Lower leg skin (tissue), 4 donors: ENCODE measurements at regions not wholly inside any gene's neighbourhood (a gene's known extent, or its start where the extent isn't known, plus 50 kb on each side); places are given as distances from the start of the nearest gene placed in this dataset.

Source experiments
- DNase-seq, 2 donors: peaks; one replicate each; pipeline ENCODE4 v3.0.0-alpha.2; 2019; ENCODE audit warnings: low spot score in 2 of 2
- H3K4me3 ChIP-seq: fragments of 200-600 bp; sonication (generic); 2 replicates; pipeline ENCODE4 v1.5.1; 2017; ENCODE audit warnings: mild to moderate bottlenecking, low read depth; ENCODE audit not compliant: poor library complexity, severe bottlenecking
- POLR2A ChIP-seq, 2 donors: fragments of 450-650 bp; IDR thresholded peaks; one replicate each; pipeline ENCODE4 v1.6.1; 2016 to 2017; ENCODE audit warnings: antibody characterized with exemption in 2 of 2, mild to moderate bottlenecking in 1 of 2, moderate library complexity in 1 of 2
- WGBS, 2 donors: methylation state at CpG; one replicate each; pipeline ENCODE4 v1.1.5; 2018; 5-methylcytosine and 5-hydroxymethylcytosine counted together
- intact Hi-C: fragments of 100-400 bp; cut with DNase I; formaldehyde crosslinking; loops from one replicate; pipeline ENCODE4 v1.15.0; 2023; ENCODE audit warnings: low total_unique reads
- TF ChIP-seq, protein P1 (sequence below), 3 donors: fragments of 450-650 bp; IDR thresholded peaks; one replicate each; pipeline ENCODE4 v1.5.1; 2016; ENCODE audit warnings: antibody characterized with exemption in 3 of 3, mild to moderate bottlenecking in 3 of 3, moderate library complexity in 2 of 3

GRCh38 chr7:26547156-26547555 lies 255.5 kb downstream of the SNX10 start:
- TF ChIP-seq POLR2A (IDR thresholded peaks at IDR 0.05): no peak
- TF ChIP-seq, protein P1, sequence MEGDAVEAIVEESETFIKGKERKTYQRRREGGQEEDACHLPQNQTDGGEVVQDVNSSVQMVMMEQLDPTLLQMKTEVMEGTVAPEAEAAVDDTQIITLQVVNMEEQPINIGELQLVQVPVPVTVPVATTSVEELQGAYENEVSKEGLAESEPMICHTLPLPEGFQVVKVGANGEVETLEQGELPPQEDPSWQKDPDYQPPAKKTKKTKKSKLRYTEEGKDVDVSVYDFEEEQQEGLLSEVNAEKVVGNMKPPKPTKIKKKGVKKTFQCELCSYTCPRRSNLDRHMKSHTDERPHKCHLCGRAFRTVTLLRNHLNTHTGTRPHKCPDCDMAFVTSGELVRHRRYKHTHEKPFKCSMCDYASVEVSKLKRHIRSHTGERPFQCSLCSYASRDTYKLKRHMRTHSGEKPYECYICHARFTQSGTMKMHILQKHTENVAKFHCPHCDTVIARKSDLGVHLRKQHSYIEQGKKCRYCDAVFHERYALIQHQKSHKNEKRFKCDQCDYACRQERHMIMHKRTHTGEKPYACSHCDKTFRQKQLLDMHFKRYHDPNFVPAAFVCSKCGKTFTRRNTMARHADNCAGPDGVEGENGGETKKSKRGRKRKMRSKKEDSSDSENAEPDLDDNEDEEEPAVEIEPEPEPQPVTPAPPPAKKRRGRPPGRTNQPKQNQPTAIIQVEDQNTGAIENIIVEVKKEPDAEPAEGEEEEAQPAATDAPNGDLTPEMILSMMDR (IDR thresholded peaks at IDR 0.05): no peak
- DNase-seq: no peak
- intact Hi-C loops: no loop called here
- 82 to 95% methylated on average over 3 of the region's 3 CpGs for WGBS, 2 donors
- H3K4me3 ChIP-seq: no peak overlapping the region

DNA sequence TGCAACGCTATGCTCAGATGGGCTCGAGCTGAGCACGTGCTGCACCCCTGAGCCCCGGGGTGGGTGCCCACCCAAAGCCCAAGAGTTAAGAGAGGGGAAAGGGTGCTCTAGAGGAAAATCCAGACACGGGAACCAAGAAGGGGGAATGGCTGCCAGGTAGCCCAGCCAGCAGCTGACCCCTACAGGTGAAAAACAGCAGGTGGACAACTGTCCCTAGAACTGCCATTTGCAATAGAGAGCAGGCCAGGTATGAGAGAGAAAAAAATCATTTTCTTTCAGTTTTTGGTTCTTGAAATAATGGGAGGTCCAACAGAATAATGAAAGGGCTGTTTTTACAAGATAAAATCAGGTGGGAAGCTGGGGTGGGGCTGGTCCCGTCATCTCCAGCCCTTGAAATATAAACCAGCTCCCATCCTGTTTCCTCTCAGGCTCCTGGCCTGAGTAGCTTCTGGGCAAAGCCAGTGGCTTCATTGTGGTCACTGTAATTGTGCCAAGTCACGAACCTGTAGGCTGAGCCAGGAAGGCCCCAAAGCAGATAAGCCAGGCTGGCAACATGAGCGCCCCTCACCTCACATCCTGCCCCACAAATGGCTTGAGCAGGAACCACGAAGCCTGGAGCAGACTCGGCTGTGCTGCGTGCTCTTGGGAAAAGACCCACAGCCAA lies 257.8 kb downstream of the SNX10 start:
- no peak for TF ChIP-seq POLR2A (IDR thresholded peaks at IDR 0.05)
- TF ChIP-seq, protein P1 (IDR thresholded peaks at IDR 0.05): no peak
- no peak overlapping the region for H3K4me3 ChIP-seq
- WGBS, 2 donors: 63 to 78% methylated on average over 11 of the region's 11 CpGs
- no peak for DNase-seq
- intact Hi-C loops: no loop called here

GRCh38 chr7:26550492-26550891 lies 258.8 kb downstream of the SNX10 start:
- DNase-seq: no peak
- no peak overlapping the region for H3K4me3 ChIP-seq
- 69 to 71% methylated on average over 4 to 5 of the region's 5 CpGs for WGBS, 2 donors
- TF ChIP-seq POLR2A (IDR thresholded peaks at IDR 0.05): no peak
- TF ChIP-seq, protein P1 (IDR thresholded peaks at IDR 0.05): no peak
- intact Hi-C loops: no loop called here

- intact Hi-C loops: no loop called here
- WGBS, 2 donors: 86% methylated on average over 9 of the region's 9 CpGs
- H3K4me3 ChIP-seq: no peak overlapping the region
- no peak for DNase-seq
- TF ChIP-seq POLR2A (IDR thresholded peaks at IDR 0.05): no peak
- TF ChIP-seq, protein P1 (IDR thresholded peaks at IDR 0.05): no peak
These were observed 260.1 kb downstream of the SNX10 start for GRCh38 chr7:26551740-26552139.

DNA sequence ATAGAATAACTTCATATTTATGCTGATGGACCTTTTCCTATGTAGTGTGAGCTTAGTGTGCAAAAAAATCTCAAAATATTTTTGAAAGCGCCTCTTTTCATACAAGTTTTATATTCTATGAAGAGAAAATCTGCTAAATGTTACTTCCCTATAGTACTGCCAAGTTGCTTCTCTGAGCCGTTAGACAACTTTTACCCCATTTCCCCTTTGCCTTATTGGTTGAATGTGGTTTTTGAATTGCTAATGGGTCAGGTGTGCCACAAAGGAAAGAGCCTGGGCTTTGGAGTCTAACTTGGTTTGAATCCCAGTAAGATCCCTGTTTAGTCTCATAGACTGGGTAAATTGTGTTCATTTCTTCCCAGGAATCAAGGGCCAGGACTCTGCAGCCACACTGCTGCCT lies 261.5 kb downstream of the SNX10 start:
- intact Hi-C loops: no loop called here
- WGBS, 2 donors: 46 to 60% methylated on average over 2 of the region's 2 CpGs
- DNase-seq: no peak
- no peak overlapping the region for H3K4me3 ChIP-seq
- TF ChIP-seq, protein P1 (IDR thresholded peaks at IDR 0.05): no peak
- TF ChIP-seq POLR2A (IDR thresholded peaks at IDR 0.05): no peak

- whole genome bisulfite sequencing, 2 donors: 41 to 52% methylated on average over 3 of the region's 3 CpGs
- intact Hi-C loops: no loop called here
- H3K4me3 ChIP-seq: no peak overlapping the region
- no peak for DNase-seq
- TF ChIP-seq, protein P1 (IDR thresholded peaks at IDR 0.05): no peak
- TF ChIP-seq POLR2A (IDR thresholded peaks at IDR 0.05): no peak
These were observed 261.9 kb downstream of the SNX10 start for GRCh38 chr7:26553582-26553981.
